Activated CD8-positive, alpha-beta memory T cell treated with anti-CD3 and anti-CD28 coated beads, Interleukin-2, amount 50 U/mL, for 4 hours (primary cell): ENCODE measurements at regions not wholly inside any gene's neighbourhood (a gene's known extent, or its start where the extent isn't known, plus 50 kb on each side); places are given as distances from the start of the nearest gene placed in this dataset.
"Not testable (repeated sequence)": the region's sequence is repeated elsewhere in the genome, so short reads cannot be mapped to it uniquely, and the experiment has no call there.

ENCODE experiments used
- DNase-seq: peaks from one replicate; pipeline ENCODE4 v3.0.0-alpha.2; 2020

DNA sequence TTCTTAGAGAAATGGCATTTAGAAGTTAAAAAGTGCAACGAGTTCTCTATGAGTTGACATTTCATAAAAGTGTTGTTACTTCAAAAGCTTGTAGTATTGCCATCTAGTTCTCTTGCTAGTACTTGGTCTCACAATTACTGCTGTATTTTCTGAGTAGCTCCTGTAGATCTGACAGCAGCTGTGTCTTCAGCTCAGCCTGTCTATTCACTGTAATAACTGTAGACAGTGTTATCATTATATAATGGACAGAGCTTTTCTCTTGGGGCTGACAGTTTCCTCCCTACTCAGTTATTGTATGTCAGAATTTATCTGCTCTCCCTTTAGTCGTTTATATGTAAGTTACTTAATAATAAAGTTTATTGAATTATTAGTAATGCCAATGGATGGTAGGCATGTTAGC lies 388.7 kb upstream of the VSTM2A start:
- DNase-seq: no peak

DNA sequence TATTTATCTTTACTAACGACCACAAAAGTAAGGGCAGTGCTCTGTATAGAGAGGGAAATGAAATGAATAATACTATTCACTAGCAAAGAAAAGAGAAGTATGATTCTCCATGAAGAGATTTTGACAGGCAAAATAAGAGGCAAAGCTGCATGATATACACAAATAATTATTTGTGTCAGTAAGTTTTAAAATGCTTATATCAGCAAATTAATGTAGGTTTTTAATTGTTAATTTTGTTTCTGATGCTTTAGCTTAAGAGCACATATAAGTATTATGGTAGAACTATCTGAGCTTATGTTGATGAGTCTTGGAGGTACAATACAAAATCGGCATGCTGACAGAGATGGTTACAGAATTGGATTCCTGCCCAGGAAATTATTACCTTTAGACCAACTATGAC lies 383.1 kb upstream of the VSTM2A start:
- DNase-seq: no peak

DNA sequence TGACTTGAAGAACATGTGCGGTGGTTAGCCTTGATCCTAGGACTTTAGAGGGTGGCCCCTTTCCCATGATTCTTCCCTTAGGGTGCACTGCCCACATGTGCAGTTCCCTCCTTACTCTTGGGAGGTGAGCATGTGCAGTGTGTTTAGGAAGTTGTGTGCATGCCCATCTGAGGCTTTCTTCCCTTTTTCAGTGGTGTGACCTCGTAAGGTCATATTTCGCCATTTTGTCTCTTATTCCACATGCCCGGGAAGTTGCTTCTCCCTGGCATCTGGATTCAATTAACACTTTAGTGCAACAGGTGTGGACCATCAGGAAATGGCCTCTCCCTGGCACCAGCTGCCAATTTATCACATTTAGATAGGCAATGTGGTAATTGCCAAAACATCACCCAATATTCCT lies 380.6 kb upstream of the VSTM2A start:
- no peak for DNase-seq

DNA sequence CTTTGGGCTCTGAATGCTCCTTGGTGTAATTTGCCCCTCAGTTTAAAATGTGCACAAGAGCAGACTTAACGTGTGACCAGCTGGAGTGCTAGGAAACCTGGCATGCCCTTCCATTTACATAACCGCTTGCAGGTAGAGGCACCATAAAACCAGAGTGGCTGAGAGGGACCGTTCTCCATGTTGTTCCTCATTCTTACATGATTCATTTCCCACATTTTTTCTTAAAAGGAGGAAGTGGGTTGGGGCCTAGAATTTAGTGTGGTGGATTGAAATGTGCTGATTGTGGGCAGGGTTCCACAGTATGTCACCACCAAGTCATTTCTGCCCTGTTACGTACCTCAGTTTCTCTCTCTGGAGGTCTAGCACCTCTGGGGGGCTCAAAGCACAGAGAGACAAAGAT lies 375.8 kb upstream of the VSTM2A start:
- DNase-seq: no peak

DNA sequence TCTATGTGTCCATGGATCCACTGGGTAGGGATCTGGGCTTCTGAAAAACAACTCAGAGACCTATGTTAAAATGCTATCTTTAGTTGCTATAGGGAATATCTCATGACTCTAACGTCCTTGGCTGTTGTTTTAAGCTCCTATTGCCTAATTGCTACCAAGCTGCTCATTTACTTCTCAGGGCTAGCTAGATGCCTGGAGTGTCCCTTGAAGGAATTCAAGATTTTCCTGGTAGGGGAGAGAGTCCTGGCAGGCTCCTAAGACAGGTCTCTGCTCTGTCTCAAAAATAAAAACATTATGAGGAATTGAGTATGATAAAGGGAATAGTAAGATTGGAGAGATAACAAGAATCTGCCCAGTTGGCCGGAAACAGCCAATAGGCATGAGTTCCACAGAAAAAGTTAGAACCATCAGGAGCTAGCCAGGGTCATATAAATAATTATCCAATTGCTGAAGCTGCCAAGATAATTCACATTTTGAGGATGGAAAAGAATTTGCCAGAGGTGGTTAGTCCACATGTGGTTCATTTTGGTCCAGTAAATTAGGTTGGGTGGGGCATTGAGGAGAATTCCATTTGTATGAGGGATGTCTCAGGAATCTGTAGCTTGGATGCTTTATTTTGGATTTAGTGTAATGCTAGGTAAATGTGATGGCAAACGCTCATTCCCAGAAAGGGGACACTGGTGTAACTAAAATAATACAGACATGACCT lies 362.7 kb upstream of the VSTM2A start:
- no peak for DNase-seq

DNA sequence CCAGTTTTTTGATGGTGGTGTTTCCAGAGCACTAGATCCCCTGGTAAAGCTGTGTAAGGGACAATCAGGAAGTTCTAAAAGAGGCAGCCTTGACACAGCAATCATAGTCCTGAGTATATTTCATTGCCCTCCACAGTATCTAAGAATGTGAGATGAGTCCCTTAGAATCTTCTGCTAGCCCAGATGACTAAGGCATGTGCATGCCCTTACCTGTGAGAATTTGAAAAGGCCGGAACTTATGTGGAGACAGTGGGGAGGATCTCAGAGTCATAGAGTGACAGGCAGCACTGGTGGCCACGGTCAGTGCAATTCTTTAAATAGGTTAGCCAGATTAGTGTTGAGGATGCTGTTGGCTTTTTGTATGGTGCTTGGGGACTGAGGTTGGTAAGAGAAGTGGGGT lies 361.4 kb upstream of the VSTM2A start:
- DNase-seq: no peak

DNA sequence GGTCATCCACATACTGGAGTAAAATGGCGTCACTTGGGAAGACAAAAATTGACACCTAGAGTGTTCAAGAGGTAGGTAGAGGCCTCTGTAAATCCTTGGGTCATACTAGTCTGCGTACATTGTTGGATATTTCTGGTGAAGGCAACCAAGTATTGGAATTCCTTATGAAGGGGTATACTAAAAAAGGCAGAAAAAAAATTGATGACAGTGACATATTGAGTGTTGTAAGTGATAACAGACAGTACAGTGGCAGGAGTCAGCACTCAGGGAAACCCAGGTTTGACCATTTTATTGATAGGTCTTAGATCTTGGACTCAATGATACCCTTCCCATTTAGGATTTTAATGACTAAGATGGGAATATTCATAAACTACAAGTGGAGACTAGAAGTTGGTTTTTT lies 359.1 kb upstream of the VSTM2A start:
- no peak for DNase-seq

DNA sequence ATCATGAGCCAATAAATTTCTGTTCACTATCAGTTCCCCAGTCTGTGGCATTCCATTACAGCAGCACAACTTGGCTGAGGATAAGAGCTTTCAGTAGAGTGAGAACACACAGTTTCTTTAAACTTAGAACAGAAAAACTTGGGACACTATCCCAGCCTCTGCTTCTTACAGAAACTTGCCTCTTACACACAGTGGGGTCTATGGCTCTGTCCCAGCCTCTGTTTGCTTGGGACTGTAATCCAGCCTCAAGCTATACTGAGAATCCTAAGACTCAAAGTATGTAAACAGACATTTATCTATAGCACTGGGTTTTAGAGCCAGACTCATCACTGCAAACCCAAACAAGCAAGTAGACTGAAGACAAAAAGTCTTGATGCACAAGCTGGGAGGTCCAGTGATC lies 355.8 kb upstream of the VSTM2A start:
- DNase-seq: no peak

DNA sequence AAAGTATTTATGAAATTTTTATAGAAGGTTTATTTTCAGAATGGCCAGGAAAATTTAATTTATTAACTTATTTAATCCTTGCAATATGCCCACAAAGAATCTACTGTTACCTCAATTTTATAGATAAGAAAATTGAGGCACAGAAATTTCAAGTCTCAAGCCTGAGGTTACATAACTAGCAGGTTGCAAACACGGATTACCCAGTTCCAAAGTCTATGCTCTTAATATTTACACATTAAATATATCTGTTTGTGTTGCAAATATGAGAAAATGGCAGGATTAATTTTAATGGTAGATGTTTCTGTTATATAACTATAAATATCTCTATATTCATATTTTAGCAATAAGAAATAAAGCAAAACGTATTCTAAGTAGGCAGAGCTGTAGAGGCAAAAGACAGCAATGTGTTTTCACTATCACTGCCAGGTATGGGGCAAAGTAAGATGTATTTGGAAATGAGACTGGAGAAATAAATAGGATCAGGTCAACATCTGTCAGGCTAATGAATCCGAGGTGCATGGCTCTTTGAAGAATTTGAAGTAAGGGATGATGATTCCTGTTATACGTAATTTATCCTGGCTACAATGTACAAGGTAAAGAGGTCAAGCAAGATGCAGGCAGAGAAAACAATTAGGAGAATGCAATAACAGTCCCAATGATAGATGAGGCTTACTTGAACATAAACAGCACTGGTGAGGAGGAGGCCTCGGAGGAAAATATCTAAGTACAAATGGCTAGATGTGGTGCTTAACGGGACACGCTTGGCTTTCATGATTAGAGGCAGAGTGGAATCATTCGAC lies 354.1 kb upstream of the VSTM2A start:
- DNase-seq: no peak

DNA sequence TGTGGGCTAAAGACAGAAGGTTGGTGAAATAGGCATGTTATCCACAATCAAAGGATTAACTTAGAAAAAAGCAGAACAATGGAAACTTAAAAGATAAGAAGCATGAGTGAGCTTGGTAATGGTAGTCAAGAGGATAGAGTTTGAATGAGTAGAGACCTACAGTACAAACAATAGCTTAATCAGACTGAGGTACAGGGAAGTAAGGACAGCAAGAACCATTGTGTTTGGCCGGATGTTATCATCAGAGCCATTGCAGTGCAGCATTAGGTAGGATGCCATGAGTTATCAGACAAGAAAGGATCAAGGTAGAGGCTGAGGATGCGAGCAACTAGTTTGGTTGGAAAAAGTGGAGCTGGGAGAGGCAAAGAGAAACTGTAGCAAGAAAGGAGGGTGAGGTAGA lies 353.3 kb upstream of the VSTM2A start:
- no peak for DNase-seq

DNA sequence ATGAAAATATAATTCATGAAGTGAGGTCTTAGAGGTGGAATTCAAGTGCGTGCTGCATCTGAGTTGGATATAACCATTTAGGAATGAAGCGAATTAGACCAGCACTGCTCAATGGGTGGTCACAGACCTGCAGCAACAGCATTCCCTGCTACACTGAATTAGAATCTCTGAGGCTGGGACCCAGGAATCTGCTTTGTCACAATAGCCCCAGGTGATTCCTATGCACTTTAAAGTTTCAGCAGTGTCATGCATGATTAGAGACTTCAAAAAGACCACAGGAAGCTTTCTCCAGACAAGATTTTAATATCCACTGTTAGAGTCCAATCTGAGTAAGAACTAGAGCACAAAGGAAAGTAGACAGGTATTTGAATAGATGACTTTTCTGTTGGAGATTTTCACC lies 352.8 kb upstream of the VSTM2A start:
- DNase-seq: no peak

DNA sequence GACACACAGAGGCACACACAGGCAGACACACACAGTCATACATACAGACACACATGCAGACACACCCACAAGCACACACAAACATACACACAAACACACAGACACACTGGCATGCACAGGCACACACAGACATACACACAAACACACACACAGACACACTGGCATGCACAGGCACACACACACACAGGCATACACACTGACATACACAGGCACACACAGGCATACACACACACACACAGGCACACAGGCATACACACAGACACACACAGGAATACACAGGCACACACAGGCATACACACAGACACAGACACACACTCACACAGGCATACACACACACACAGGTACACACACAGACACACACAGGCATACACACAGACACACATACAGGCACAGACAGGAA lies 340.7 kb upstream of the VSTM2A start:
- DNase-seq: no peak

DNA sequence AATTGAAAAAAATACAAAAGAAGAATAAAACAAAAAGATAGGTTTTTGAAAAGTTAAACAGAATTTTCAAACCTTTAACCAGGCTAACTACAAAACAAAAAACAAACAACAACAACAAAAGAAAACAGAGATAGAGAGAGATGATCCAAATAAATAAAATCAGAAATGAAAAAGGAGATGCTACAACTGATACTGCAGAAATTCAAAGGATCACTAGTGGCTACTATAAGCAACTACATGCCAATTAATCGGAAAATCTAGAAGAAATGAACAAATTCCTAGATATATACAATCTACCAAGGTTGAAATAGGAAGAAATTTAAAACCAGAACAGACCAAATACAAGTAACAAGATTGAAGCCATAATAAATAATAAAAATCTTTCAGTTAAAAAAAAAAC lies 326.8 kb upstream of the VSTM2A start:
- no peak for DNase-seq

DNA sequence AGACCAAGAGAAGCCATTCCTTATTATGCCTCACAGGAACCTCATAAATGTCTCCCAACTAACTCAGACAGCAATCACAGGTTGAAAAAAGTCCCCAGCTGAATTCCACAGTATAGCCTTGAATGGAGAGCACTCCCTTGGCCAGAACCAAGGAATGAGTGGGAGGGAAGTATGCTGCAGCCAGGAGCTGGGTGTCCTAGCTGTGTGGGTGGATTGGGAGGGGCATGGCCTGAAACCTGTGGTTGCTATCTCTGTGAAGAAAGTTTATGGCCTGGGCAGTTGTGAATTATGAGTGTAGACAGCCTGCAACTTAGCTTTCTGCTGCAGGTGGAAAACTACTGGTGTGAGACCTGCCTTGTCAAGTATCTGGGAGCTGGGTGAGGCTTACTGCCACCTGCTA lies 316.1 kb upstream of the VSTM2A start:
- DNase-seq: not testable (repeated sequence)

DNA sequence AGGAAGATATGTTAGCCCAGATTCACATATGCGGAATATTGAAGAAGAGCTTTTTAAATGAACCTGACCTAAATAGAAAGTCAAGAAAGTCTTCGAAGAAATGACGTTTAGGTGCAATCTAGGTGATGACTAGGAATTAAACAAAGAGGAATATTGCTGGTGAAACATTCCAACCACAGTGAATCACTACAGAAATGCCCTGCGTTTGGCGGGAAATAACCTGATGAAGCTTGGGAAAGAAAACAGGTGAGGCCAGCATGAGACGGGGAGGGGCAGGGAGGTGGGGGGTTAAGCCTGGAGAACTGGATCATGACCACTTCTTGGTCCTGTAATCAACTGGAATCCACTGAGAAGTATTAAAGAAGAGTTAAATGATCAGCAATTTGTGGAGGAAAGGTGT lies 299.4 kb upstream of the VSTM2A start:
- DNase-seq: no peak

DNA sequence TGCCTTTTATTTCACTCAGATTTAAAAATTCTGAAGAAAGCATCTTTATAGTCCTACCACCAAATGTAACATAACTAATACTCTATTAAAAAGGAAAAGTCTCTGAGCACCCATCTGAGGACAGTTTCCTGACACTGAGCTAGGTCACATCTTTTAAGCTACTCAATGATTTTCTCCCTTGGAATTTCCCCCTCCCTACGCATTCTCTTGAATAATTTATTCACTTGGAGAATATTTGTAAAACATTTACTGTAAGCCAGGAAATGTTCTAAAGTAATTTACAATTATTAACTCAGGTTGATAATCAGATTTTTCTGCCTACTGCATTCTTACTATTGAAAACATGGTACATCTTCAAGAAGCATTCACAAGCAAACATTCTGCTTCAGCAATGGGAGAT lies 297.2 kb upstream of the VSTM2A start:
- DNase-seq: no peak

DNA sequence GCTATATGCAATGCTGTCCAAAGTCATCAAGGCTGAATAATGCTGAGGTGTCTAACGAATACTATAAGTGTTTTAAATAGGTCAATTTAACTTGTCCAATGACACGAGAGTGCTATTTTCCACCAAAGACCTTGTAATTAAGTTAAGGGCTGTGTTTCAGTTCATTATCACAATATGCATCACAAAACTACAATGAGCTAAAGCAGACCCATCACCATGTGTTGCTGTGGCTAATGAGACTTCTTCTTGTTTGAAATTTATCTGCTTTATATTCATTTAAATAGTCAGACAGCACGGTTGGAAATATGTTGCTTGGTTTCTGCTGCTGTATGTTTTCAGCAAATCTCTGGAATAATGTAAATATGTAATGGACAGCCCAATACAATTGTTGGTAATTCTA lies 292.5 kb upstream of the VSTM2A start:
- DNase-seq: no peak

DNA sequence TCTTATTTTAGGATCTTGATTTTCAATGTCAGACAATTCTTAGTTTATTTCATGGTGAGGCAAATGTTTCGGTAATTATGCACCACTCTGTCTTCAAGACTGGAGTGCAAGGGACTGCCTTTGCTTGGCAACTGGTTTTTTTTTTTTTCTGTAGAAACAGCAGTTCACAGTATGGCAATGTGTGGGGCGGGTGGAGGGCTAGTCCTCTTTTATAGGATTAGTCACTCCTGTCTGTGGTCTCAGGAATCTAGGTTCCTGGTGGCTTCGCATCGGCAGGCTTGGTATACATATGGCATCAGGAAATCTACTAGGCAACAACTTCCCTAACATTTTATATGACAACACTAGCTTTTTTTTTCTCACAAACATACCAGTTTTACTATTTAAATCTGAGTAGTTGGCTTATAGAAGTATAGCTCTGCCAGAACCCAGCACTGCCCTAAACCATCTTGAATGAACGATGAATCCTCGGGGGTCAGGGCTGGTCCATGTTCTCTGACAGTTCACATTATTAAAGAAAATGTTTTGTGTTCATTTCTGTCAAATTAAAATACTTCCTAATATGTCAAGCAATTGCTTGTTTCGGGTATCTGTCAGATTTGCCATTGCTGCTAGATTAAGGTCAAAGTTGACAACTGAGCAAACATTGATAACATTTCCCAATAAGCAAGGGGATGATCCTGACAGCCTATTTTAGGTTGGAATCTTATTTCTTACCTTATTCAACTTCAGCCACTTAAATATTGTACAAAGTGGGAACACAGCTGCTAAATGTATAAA lies 289.7 kb upstream of the VSTM2A start:
- DNase-seq: no peak

DNA sequence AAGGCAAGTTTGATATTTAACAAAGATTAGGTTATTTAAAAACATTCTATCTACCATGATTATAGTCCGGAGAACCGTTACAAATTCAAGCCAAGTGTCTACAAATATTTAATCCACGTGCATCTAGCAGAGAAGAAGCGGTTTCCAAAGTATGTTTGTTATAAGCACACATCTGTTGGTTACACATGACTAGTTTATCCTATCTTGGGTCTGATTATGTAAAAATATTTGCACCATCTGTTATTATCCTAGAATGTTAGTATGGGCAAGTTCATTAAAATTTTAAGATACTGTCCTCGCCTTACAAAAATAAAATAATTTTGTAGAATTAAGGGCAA lies 289.2 kb upstream of the VSTM2A start:
- no peak for DNase-seq

DNA sequence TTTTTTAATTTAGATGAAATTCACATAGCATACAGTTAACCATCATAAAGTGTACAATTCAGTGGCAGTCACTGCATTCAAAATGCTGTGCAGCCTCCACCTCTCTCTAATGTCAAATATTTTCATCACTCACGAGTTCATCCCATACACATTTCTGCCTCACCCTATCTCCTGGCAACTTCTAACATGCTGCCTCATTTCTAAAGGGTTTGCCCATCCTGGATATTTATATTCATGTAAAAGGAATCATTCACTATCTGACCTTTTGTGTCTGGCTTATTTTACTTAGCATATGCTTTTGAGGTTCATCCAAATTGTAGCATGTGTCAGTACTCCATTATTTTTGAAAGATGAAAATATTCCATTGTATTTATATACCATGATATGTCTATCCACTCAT lies 286.9 kb upstream of the VSTM2A start:
- DNase-seq: no peak

DNA sequence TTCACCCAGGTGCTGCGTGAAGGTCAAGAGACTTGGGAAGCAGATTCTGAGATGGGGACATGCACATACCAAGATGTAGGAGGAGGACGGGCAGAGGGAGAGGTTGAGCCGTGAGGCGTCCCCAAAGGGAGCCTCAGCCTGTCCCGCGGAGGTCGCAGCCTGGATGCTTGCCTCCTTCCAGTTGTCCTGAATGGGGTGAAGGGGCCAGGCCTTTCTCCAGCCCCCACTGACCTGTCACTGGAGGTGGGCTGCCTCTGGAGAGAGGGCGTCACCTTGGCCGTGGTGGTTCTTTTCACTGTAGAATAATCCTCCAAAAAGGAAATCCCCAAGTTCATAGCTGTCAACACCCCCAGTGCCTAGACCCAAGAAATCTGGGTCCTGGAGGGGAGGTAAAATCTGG lies 283.0 kb upstream of the VSTM2A start:
- no peak for DNase-seq

DNA sequence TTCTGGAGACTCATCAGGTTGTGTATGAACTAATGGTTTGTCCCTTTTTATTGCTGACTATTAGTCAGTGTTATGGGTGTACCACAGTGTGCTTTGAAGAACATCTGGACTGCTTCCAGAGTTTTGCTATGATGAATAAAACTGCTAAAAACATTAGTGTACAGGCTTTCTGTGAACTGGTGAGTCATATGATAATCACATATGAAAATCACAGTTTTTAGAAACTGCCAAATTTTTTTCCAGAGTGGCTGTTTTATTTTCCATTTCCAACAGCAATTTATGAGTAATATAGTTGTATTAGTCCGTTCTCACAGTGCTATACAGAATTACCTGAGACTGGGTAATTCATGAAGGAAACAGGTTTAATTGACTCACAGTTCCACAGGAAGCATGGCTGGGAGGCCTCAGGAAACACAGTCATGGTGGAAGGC lies 281.2 kb upstream of the VSTM2A start:
- no peak for DNase-seq

DNA sequence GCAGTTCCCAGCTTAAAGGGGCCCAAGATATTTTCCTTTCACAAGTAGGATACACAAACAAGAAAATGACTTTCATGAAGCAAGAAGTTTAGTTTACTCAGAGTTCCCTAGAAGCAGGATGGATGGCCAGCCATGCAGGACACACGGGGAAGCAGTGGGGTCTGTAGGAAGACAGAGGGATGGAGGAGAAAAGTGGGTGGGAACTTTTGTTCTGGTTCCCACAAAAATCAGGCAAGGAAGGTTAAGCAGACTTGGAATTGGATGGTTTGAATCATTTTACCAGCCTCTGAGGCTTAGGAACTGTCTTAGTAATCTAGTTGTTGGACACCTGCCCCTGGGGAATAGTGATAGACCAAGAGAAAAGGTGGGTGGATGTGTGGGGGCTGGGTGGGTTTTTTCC lies 263.3 kb upstream of the VSTM2A start:
- DNase-seq: no peak
